ENCODE measurements at regions not wholly inside any gene's neighbourhood (a gene's known extent, or its start where the extent isn't known, plus 50 kb on each side); places are given as distances from the start of the nearest gene placed in this dataset.

- DNase-seq (ENCODE audit: low read depth in 2 of 2): no peak
These were observed 1185.7 kb upstream of the SLC10A2 start for GRCh38 chr13:104251931-104252330.

DNA sequence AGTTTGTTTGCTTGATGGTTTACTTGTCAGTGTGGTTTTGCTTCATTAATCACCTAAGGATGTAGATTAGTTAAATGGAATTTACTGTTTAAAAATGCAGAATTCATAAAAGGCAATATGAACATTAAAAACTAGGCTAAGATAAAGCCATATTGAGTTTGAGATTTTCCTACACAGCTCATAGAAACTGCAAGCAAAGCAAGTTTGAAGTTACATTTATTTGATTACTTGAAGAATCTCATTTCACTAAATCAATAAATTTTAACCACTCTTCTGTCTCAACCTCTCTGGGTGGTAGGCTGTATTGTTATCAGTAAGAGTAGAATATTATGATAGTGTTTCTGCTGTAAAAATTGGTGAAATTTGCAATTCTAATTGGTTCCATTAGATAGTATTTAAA is 1180.7 kb upstream of the SLC10A2 start:
- no peak for DNase-seq (ENCODE audit: low read depth in 2 of 2)

DNA sequence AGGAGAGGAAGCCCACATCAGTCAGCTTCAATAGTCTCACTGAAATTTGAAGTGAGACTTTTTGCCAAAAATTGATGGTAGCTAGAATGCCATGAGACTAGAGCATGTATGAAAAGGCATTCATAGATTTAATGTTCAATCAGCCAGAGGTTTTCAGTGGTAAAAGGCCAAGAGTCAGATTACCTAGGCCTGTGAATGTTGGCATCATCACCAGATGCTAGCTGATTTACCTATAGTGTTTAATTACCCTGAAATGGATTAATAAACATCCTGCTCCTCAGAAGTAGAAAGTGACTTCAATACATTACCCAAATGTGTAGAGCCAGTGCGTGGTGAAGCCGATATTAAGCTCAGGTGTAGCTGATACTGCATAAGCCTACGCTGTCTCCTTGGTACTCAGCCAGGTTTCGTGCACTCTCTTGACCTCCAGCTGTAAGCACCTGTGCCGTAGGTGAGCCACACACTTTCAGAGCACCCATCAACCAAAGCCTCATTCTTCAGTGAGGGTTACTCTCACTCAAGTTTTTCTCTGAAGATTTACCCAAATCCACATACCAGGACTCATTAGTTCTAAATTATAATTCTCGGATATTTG is 1140.3 kb upstream of the SLC10A2 start:
- DNase-seq (ENCODE audit: low read depth in 2 of 2): no peak

DNA sequence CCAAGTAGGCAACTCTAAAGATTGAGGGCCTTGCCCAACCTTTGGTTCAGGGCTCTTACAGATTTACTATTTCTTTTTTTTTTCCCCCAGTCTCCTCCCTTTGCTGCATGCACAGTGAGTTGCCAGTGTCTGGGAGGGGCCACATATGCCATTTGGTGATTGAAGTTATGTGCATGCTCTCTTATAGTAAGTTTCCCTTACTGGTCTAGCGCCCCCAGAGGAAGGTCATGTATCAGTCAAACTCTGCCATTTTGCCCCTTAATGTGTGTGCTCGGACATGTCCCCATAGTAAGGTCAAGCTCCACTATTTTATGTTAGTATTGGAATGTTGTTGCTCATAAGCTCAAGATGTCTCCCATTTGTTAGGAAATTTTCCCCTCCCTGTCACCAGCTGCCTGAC is 1138.0 kb upstream of the SLC10A2 start:
- no peak for DNase-seq (ENCODE audit: low read depth in 2 of 2)

DNA sequence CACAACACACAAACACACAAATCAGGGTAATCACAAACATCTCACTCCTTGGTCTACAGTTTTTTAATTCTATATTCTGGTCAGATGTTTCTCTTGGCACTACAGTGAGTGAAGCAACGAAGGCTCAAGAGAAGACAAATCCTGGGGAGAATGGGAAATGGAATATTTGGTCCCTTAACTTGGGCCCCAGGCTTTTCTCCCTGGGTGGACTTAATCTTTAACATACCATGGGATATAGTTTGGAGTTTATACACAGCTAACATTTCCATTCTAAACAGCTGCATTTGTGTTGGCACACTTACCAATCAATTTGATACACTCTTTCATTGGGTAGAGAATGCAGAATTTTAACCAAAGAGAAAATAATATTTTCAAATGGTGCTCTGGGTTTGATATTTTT is 1132.6 kb upstream of the SLC10A2 start:
- DNase-seq (ENCODE audit: low read depth in 2 of 2): no peak

DNA sequence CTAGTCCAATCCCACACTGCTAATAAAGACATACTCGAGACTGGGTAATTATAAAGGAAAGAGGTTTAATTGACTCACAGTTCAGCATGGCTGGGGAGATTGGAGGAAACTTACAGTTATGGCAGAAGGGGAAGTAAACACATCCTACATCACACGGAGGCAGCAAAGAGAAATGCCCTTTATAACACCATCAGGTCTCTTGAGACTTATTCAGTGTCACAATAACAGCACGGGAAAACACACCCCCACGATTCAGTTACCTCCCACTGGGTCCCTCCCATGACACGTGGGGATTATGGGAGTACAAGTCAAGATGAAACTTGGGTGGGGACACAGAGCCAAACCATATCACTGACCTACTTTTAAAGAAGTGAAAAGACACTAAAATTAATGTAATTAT is 1130.4 kb upstream of the SLC10A2 start:
- no peak for DNase-seq (ENCODE audit: low read depth in 2 of 2)

- DNase-seq (ENCODE audit: low read depth in 2 of 2): no peak
These were observed 1115.5 kb upstream of the SLC10A2 start for GRCh38 chr13:104181526-104182231.

DNA sequence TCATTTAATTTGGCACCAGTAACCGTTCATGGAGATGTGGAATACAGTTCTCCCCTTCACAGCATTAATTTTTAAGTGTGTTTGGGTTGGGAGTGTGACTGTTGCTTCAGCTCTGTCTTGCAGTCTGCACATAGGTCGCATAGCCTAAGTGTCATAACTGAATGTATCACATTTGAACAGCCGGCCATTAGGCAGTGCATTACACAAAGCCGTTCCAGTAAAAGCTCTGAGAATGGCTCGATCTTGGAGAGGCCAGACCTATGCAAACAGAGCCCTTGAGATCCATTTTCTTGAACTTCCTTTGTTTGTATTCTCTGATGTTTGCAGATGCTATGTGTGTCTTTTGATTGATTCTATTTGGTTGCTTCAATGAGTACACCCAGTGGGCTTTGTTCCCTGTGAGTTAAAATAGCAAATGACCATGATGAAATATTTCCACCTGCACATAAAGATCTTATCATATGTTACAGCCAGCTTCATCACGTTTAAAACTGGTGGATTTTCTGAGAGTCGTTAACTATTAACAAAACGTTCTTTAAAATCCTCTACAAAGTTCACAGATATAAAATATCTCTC is 1104.9 kb upstream of the SLC10A2 start:
- DNase-seq (ENCODE audit: low read depth in 2 of 2): no peak

DNA sequence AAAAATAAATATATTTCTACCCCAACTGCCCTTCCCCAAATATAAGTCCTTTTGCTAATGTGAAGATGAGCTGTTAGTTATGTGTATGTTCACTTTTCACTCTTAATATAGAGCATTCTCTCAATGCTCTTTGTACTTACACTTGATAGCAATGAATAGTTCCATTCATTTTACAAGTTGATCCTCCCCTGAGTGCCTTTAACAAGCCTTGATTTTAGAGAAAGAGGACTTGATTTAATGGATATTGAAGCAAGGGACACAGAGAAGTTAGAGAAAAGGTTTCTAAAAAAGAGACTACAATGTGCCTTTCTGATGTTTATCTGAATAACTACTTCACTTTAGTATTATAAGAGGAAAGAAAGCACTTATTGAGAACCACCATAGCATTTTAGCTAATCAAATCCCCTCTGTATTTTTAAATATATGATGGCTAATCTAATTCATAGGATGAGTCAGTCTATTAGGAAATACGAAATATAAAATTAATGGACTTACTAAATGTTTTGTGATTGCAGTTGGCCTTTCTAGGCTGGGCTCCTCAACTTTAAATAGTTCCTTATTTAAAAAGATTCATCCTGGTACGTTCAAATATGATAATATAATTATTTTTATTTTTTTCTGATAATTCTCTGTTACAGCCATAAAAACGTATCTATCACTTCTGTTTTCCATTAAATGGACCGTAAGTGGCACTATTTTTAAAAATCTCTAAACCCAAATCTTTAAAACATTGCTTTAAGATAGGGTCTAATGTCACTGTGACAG is 1097.8 kb upstream of the SLC10A2 start:
- no peak for DNase-seq (ENCODE audit: low read depth in 2 of 2)

GRCh38 chr13:104160536-104160935 is 1094.3 kb upstream of the SLC10A2 start:
- no peak for DNase-seq (ENCODE audit: low read depth in 2 of 2)

- no peak for DNase-seq (ENCODE audit: low read depth in 2 of 2)
These were observed 1077.7 kb upstream of the SLC10A2 start for GRCh38 chr13:104143760-104144416.

DNA sequence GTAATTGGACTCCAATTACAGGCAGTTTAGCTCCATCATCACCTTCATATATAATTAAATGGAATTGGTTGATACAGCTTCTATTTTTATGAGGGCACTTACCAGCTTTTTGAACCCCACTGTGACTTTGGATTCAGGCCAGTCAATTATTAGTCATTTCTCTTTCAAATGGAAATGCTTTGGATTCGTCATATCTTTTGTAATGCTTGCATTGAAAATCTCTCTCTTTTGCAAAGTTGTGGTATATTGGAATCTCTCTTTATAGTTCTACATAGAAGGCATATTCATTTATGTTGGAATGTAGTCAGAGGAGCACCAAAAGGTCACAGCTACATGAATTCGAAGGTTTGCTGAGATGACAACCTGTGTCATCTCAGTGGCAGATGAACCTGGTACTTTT is 1074.3 kb upstream of the SLC10A2 start:
- no peak for DNase-seq (ENCODE audit: low read depth in 2 of 2)

DNA sequence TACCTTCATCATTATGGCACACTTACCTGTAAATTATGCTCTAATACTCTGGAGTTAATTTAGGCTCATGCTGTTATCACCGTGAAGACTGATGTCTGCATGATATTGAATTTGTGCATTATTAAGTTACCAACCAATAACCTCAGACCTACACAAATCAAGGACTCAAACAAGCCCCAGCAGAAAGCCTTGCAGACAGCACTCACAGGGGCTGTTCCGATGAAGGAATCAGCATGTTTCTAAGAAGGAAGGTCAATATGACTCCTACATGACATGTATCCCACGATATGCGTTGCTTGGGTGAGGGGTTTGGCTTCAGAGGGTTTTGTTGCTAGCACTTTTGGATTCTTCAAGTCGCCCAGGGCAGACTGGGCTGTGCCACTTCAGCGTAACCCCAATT is 1071.2 kb upstream of the SLC10A2 start:
- DNase-seq (ENCODE audit: low read depth in 2 of 2): no peak

DNA sequence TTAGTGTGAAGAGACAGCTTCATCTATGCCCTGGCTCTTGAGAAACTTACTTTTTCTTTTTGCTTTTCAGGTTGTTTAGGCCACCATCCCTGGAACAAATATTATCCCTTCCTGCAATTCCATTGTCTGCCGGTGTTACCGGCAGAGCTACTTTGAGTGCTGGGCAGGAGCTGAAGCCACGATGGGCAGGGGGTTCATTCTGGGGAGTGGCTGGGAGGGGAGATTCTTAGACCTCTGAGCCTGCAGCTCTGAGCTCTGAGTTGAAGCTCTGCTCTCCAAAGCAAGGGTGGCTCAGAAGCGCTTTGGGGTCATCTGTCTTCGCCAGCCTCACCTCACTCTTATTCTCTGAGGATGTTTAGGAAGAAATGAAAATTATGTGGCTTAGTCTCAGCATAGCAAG is 1066.6 kb upstream of the SLC10A2 start:
- DNase-seq (ENCODE audit: low read depth in 2 of 2): no peak

GRCh38 chr13:104114101-104114500 is 1047.9 kb upstream of the SLC10A2 start:
- no peak for DNase-seq (ENCODE audit: low read depth in 2 of 2)

DNA sequence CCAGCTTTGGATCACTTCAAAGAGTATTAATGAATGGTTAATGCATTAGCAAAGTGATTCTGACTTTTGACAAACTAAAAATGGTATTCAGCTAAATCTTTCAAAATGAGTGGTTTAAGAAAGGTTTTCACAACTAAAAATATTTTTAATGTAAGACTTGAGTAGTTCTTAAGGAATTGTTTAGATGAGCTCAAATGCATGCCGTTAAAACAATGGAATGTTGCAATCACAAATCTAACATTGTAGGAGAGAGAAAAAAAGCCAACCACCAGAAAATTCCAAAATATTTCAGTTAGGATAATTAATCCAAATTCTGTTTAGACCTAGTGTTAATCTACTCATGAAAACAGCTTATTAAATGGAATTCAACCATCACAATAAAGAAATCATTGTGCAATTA is 1044.8 kb upstream of the SLC10A2 start:
- DNase-seq (ENCODE audit: low read depth in 2 of 2): no peak

GRCh38 chr13:104106705-104107393 is 1040.6 kb upstream of the SLC10A2 start:
- no peak for DNase-seq (ENCODE audit: low read depth in 2 of 2)

- no peak for DNase-seq (ENCODE audit: low read depth in 2 of 2)
These were observed 1039.5 kb upstream of the SLC10A2 start for GRCh38 chr13:104105418-104106355.

- DNase-seq (ENCODE audit: low read depth in 2 of 2): no peak
These were observed 1033.5 kb upstream of the SLC10A2 start for GRCh38 chr13:104099750-104100149.

GRCh38 chr13:104098421-104098820 is 1032.2 kb upstream of the SLC10A2 start:
- no peak for DNase-seq (ENCODE audit: low read depth in 2 of 2)
